Subcutaneous abdominal adipose tissue (tissue), 5 donors: ENCODE measurements at regions not wholly inside any gene's neighbourhood (a gene's known extent, or its start where the extent isn't known, plus 50 kb on each side); places are given as distances from the start of the nearest gene placed in this dataset.

Source experiments
- H3K27ac ChIP-seq: one replicate; pipeline ENCODE4 v1.7.0; 2013; ENCODE audit warnings: low read depth, mild to moderate bottlenecking, inconsistent platforms, low read length, moderate library complexity
- H3K27me3 ChIP-seq, 5 donors: one replicate each; pipeline ENCODE4 v1.7.0; 2013; ENCODE audit warnings: low read length in 5 of 5, inconsistent platforms in 1 of 5; ENCODE audit not compliant: control insufficient read depth in 5 of 5, insufficient read depth in 4 of 5
- H3K36me3 ChIP-seq, 5 donors: one replicate each; pipeline ENCODE4 v1.7.0; 2013; ENCODE audit warnings: low read length in 5 of 5; ENCODE audit not compliant: control insufficient read depth in 5 of 5, insufficient read depth in 5 of 5
- H3K4me1 ChIP-seq, 5 donors: one replicate each; pipeline ENCODE4 v1.7.0; 2013; ENCODE audit warnings: low read length in 5 of 5, mild to moderate bottlenecking in 3 of 5, moderate library complexity in 1 of 5; ENCODE audit not compliant: control insufficient read depth in 5 of 5, insufficient read depth in 5 of 5
- H3K4me3 ChIP-seq, 5 donors: one replicate each; pipeline ENCODE4 v1.7.0; 2013; ENCODE audit warnings: low read length in 5 of 5, low read depth in 1 of 5
- H3K9ac ChIP-seq, 5 donors: one replicate each; pipeline ENCODE4 v1.7.0; 2013; ENCODE audit warnings: low read length in 5 of 5, mild to moderate bottlenecking in 4 of 5, moderate library complexity in 3 of 5
- H3K9me3 ChIP-seq, 5 donors: one replicate each; pipeline ENCODE4 v1.7.0; 2013; ENCODE audit warnings: low read length in 5 of 5; ENCODE audit not compliant: control insufficient read depth in 5 of 5
- donor health status: healthy.
- donor health status: healthy.
- donor health status: healthy.
- donor health status: healthy.
- donor health status: healthy.

GRCh38 chr2:103254611-103255010, 492.8 kb downstream of the TMEM182 start:
- Histone ChIP-seq H3K9ac (no peak overlapping the region), H3K9me3 (peaks cover 0 to 5% (median 5%) of the 10 kb centered on the region in 5 donors), H3K4me1 (no peaks in the 10 kb centered on the region)

GRCh38 chr2:103264058-103264768, 502.4 kb downstream of the TMEM182 start:
- H3K27me3 ChIP-seq, result no peaks in the 10 kb centered on the region
- H3K9ac ChIP-seq, result no peak overlapping the region
- H3K36me3 ChIP-seq, result no peaks in the 10 kb centered on the region
- H3K4me1 ChIP-seq, result no peaks in the 10 kb centered on the region
- no peak overlapping the region for H3K4me3 ChIP-seq
- peaks cover 0 to 2% (median 0%) of the 10 kb centered on the region in 5 donors for H3K9me3 ChIP-seq
- H3K27ac ChIP-seq, result no peak overlapping the region

More at GRCh38 chr2:103254611-103255010, 492.8 kb downstream of the TMEM182 start:
- Histone ChIP-seq H3K36me3 (no peaks in the 10 kb centered on the region), H3K4me3 (no peak overlapping the region), H3K27me3 (no peaks in the 10 kb centered on the region), H3K27ac (no peak overlapping the region)

- Histone ChIP-seq H3K27ac (no peak overlapping the region), H3K4me1 (no peaks in the 10 kb centered on the region), H3K27me3 (no peaks in the 10 kb centered on the region), H3K9me3 (peaks cover 0 to 2% (median 0%) of the 10 kb centered on the region in 5 donors), H3K4me3 (no peak overlapping the region), H3K9ac (no peak overlapping the region), H3K36me3 (no peaks in the 10 kb centered on the region)
Observed at GRCh38 chr2:103265521-103265920, 503.7 kb downstream of the TMEM182 start.

GRCh38 chr2:103268841-103269498, 507.1 kb downstream of the TMEM182 start:
- no peak overlapping the region for H3K9ac ChIP-seq
- H3K9me3 ChIP-seq, result peaks cover 0 to 2% (median 0%) of the 10 kb centered on the region in 5 donors
- H3K27ac ChIP-seq, result no peak overlapping the region
- no peaks in the 10 kb centered on the region for H3K4me1 ChIP-seq
- H3K27me3 ChIP-seq, result no peaks in the 10 kb centered on the region
- H3K36me3 ChIP-seq, result no peaks in the 10 kb centered on the region
- no peak overlapping the region for H3K4me3 ChIP-seq

DNA sequence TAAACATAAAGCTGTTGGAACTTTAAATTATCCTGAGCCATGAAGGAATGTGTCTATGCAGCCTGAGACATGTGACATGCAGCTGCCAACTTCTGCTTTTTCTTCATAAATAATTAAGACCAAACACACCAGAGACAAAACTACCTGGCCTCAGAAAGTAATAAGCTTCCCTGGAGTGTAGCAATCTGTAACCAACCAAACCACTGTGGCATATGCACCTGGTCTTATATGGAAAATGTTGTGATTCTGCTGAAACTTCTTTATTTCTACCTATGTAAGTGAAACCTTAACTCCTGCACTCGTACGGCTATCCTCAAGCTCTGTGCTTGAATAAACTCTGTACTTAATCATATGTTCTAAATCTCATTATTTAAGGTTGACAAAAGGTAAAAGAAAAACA, 515.0 kb downstream of the TMEM182 start:
- Histone ChIP-seq H3K27ac (no peak overlapping the region), H3K9me3 (peaks cover 0 to 3% (median 0%) of the 10 kb centered on the region in 5 donors), H3K4me3 (no peak overlapping the region), H3K36me3 (no peaks in the 10 kb centered on the region), H3K27me3 (no peaks in the 10 kb centered on the region), H3K4me1 (no peaks in the 10 kb centered on the region), H3K9ac (no peak overlapping the region)

DNA sequence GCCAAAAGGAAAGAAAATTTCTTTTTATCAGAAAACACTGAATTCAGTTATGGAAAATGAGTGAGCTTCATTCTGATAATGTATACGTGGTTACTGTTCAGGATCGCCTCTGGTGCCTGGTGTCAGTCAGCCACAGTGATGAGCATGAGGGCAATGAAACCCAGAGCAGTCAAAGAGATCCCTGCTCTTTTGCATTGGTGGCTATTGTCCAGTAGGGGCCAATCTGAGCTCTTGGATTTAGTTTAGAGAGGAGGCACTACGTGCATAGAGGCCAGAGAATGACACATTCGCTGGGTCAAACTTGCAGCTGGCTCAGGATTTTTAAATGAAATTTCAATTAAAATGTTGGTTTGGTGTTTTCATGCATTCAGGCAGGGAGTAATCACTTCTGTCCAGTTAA, 522.9 kb downstream of the TMEM182 start:
- Histone ChIP-seq H3K9me3 (no peaks in the 10 kb centered on the region), H3K36me3 (no peaks in the 10 kb centered on the region), H3K27ac (no peak overlapping the region), H3K4me3 (no peak overlapping the region), H3K27me3 (no peaks in the 10 kb centered on the region), H3K9ac (no peak overlapping the region), H3K4me1 (no peaks in the 10 kb centered on the region)

GRCh38 chr2:103285354-103285753, 523.5 kb downstream of the TMEM182 start:
- H3K9ac ChIP-seq, result no peak overlapping the region
- H3K4me3 ChIP-seq, result no peak overlapping the region
- no peaks in the 10 kb centered on the region for H3K36me3 ChIP-seq
- H3K27ac ChIP-seq, result no peak overlapping the region
- no peaks in the 10 kb centered on the region for H3K4me1 ChIP-seq
- H3K9me3 ChIP-seq, result no peaks in the 10 kb centered on the region
- H3K27me3 ChIP-seq, result no peaks in the 10 kb centered on the region

DNA sequence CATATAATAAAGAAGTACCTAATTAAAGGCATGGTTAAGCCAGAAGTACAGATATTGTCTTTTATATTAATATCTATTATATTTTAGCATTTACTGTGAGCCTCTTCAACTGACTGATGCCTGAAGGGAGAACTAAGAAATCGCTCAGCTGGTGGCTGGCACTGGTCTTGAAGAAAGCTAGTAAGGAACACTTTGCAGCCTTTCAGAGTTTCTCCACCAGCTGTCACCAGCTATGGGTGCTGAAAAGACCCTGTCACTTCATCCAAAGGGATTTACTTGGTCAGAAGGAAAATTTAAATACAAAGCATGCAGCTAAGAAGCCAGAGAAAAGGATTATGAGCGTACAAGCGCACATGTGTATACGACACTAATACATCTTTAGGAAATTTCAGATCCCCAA, 525.9 kb downstream of the TMEM182 start:
- Histone ChIP-seq H3K4me3 (no peak overlapping the region), H3K9ac (no peak overlapping the region), H3K27ac (no peak overlapping the region), H3K27me3 (peaks cover 0 to under 1% (median 0%) of the 10 kb centered on the region in 5 donors), H3K36me3 (no peaks in the 10 kb centered on the region), H3K4me1 (no peaks in the 10 kb centered on the region), H3K9me3 (no peaks in the 10 kb centered on the region)

DNA sequence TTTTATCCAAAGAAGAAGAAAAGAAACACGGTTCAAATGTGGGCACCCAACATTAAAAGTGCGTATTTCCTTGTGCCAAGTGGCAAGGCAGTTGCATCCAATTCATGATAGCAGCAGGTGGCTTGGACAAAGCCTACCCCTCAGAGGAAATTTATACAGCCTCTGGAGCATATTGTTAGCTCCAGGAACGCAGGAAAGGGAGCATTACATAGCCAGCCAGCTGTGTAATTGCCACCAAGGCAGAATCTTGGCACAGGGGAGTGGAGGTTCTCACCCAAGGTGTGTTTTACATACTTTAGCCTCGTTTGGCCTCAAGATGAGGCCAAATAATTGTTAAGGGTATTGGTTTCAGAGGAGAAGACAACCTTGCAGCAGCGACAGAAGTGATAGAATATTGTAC, 526.9 kb downstream of the TMEM182 start:
- H3K9me3 ChIP-seq, result no peaks in the 10 kb centered on the region
- H3K9ac ChIP-seq, result no peak overlapping the region
- H3K4me1 ChIP-seq, result peaks cover 0 to 7% (median 0%) of the 10 kb centered on the region in 5 donors
- H3K27ac ChIP-seq, result no peak overlapping the region
- no peak overlapping the region for H3K4me3 ChIP-seq
- peaks cover 0 to 6% (median 2%) of the 10 kb centered on the region in 5 donors for H3K27me3 ChIP-seq
- H3K36me3 ChIP-seq, result no peaks in the 10 kb centered on the region

DNA sequence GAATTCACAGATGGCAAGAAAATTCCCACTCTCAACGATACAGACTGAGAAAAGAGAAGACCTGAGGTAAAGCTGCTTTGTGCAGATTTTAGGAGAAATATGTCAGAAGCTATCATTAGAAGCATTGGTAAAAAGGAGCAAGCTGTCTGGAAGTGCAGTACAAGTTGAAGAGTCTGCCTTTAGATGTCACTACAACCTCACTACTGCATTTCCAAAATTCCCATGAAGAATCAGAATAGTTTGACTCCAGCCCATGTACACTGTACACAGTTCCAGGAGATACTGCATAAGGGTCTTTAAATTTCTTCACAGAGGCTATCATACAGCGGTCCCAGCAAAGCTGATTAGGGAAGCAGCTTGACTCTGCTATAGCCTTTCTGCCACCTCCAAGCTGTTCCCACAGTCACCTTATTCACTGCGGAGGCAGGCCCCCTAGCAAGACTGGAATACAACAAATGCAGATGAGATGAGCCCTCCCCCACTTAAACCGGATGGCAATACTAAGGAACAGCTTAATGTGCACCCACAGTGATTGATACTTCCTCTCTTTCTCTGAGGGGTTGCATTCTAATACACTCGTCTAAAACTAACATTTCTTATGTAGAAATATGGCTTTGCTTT, 527.4 kb downstream of the TMEM182 start:
- Histone ChIP-seq H3K9me3 (no peaks in the 10 kb centered on the region), H3K9ac (no peak overlapping the region), H3K4me1 (peaks cover 0 to 7% (median 0%) of the 10 kb centered on the region in 5 donors), H3K27ac (no peak overlapping the region), H3K36me3 (no peaks in the 10 kb centered on the region), H3K27me3 (peaks cover 0 to 6% (median 2%) of the 10 kb centered on the region in 5 donors), H3K4me3 (no peak overlapping the region)
